SK-N-SH (cell line): ENCODE measurements at regions not wholly inside any gene's neighbourhood (a gene's known extent, or its start where the extent isn't known, plus 50 kb on each side); places are given as distances from the start of the nearest gene placed in this dataset.

Source experiments
- CTCF ChIA-PET: fragments of 300-600, 350-600 bp; formaldehyde crosslinking; extraction: SDS; loops from one replicate; lab custom pipeline; 2021; lab: Yijun Ruan, JAX
- POLR2A ChIA-PET: fragments of 350-600 bp; sonication (Branson Sonifier 250); formaldehyde crosslinking; extraction: SDS; loops from one replicate; lab custom pipeline; 2020; ENCODE audit warnings: antibody characterized with exemption, inconsistent platforms; lab: Yijun Ruan, JAX
- DNase-seq: peaks from one replicate; pipeline ENCODE4 v3.0.0; 2012
- H2AFZ ChIP-seq: fragments of 200-600 bp; sonication (generic); 2 replicates; pipeline ENCODE4 v1.8.1; 2016; ENCODE audit warnings: antibody characterized with exemption, mild to moderate bottlenecking, low read depth
- H3F3A ChIP-seq: fragments of 200-600 bp; sonication (generic); replicated peaks from 2 replicates; pipeline ENCODE3; 2016; ENCODE audit warnings: antibody characterized with exemption, mild to moderate bottlenecking; ENCODE audit not compliant: insufficient read depth
- H3K27ac ChIP-seq, 2 experiments: fragments of 200-500 bp in 1 of 2; fragments of 200-600 bp in 1 of 2; sonication (Bioruptor generic) in 1 of 2; sonication (generic), shearing (Covaris generic) in 1 of 2; 2 replicates each; pipeline versions ENCODE4 v1.5.1 to v1.6.1; 2014 to 2016; ENCODE audit warnings: low read depth in 2 of 2, inconsistent platforms in 1 of 2, low read length in 1 of 2, mild to moderate bottlenecking in 1 of 2, mixed read lengths in 1 of 2
- H3K27me3 ChIP-seq: fragments of 200-600 bp; sonication (generic), shearing (Covaris generic); 2 replicates; pipeline ENCODE4 v1.6.1; 2016; ENCODE audit warnings: mixed run types; ENCODE audit not compliant: insufficient read depth
- H3K36me3 ChIP-seq, 2 experiments: fragments of 200-500 bp in 1 of 2; fragments of 200-600 bp in 1 of 2; sonication (Bioruptor generic) in 1 of 2; sonication (generic) in 1 of 2; replicated peaks in 1 of 2; 2 replicates each; pipeline versions ENCODE3 to v1.5.1; 2014 to 2016; ENCODE audit warnings: low read length in 1 of 2, mild to moderate bottlenecking in 1 of 2; ENCODE audit not compliant: insufficient read depth in 2 of 2, control insufficient read depth in 1 of 2
- H3K4me1 ChIP-seq, 2 experiments: fragments of 200-500 bp in 1 of 2; fragments of 200-600 bp in 1 of 2; sonication (Bioruptor generic) in 1 of 2; sonication (generic), shearing (Covaris generic) in 1 of 2; 2 replicates each; pipeline versions ENCODE4 v1.5.1 to v1.6.1; 2014 to 2016; ENCODE audit warnings: low read depth in 1 of 2, low read length in 1 of 2, mixed run types in 1 of 2; ENCODE audit not compliant: insufficient read depth in 2 of 2, control insufficient read depth in 1 of 2
- H3K4me2 ChIP-seq: fragments of 200-600 bp; sonication (generic), shearing (Covaris generic); 2 replicates; pipeline ENCODE4 v1.6.1; 2017; ENCODE audit warnings: mixed run types
- H3K4me3 ChIP-seq, 2 experiments: fragments of 200-500 bp in 1 of 2; fragments of 200-600 bp in 1 of 2; sonication (Bioruptor generic) in 1 of 2; sonication (generic), shearing (Covaris generic) in 1 of 2; 2 replicates each; pipeline versions ENCODE4 v1.5.1 to v1.8.1; 2014 to 2016; ENCODE audit warnings: low read depth in 2 of 2, inconsistent platforms in 1 of 2, low read length in 1 of 2, mild to moderate bottlenecking in 1 of 2, mixed read lengths in 1 of 2, moderate library complexity in 1 of 2
- H3K79me2 ChIP-seq: fragments of 200-600 bp; sonication (generic); 2 replicates; pipeline ENCODE4 v1.8.1; 2017; ENCODE audit warnings: mild to moderate bottlenecking; ENCODE audit not compliant: insufficient read depth
- H3K9ac ChIP-seq: fragments of 200-600 bp; sonication (generic); 2 replicates; pipeline ENCODE4 v1.6.1; 2017; ENCODE audit warnings: mixed run types
- H3K9me2 ChIP-seq: fragments of 200-600 bp; sonication (generic); 2 replicates; pipeline ENCODE4 v1.6.1; 2017; ENCODE audit warnings: mixed run types
- H3K9me3 ChIP-seq: fragments of 200-600 bp; sonication (generic); 2 replicates; pipeline ENCODE4 v1.6.1; 2017; ENCODE audit warnings: mixed run types, mild to moderate bottlenecking, moderate library complexity
- H4K20me1 ChIP-seq: fragments of 200-600 bp; sonication (generic); 2 replicates; pipeline ENCODE4 v1.6.1; 2017; ENCODE audit warnings: mild to moderate bottlenecking, mixed run types; ENCODE audit not compliant: insufficient read depth
- CHD2 ChIP-seq: fragments of 150-350 bp; IDR thresholded peaks from 2 replicates; pipeline ENCODE4 v1.6.1; 2018; ENCODE audit warnings: low read length; ENCODE audit not compliant: partially characterized antibody
- CTCF ChIP-seq: fragments of 200-600 bp; sonication (generic); IDR thresholded peaks from 2 replicates; pipeline ENCODE4 v1.6.1; 2017; ENCODE audit warnings: antibody characterized with exemption, mild to moderate bottlenecking, moderate library complexity
- ELF1 ChIP-seq: IDR thresholded peaks from 2 replicates; pipeline ENCODE4 v1.4.0; 2012
- EZH2phosphoT487 ChIP-seq: fragments of 200-600 bp; sonication (generic); IDR thresholded peaks from 2 replicates; pipeline ENCODE4 v1.6.1; 2017; ENCODE audit warnings: low read depth, mixed run types, mild to moderate bottlenecking, antibody characterized with exemption, moderate library complexity, borderline replicate concordance
- FOSL2 ChIP-seq: IDR thresholded peaks from 2 replicates; pipeline ENCODE4 v1.4.0; 2012; ENCODE audit warnings: low read depth, mild to moderate bottlenecking, moderate library complexity, borderline replicate concordance
- GABPA ChIP-seq: IDR thresholded peaks from 2 replicates; pipeline ENCODE4 v1.4.0; 2012; ENCODE audit warnings: low read depth, mild to moderate bottlenecking
- IRF3 ChIP-seq: fragments of 150-350 bp; IDR thresholded peaks from 2 replicates; pipeline ENCODE4 v1.6.1; 2016; ENCODE audit warnings: mild to moderate bottlenecking, low read depth, low read length
- JUND ChIP-seq: IDR thresholded peaks from 2 replicates; pipeline ENCODE4 v1.4.0; 2012
- MEF2A ChIP-seq: IDR thresholded peaks from 2 replicates; pipeline ENCODE4 v1.4.0; 2012; ENCODE audit warnings: low read depth, borderline replicate concordance
- MXI1 ChIP-seq: IDR thresholded peaks from 2 replicates; pipeline ENCODE4 v1.6.1; 2012; ENCODE audit warnings: mild to moderate bottlenecking, low read depth, low read length, improper control_type of control experiment
- RAD21 ChIP-seq: IDR thresholded peaks from 2 replicates; pipeline ENCODE4 v1.6.1; 2012; ENCODE audit warnings: mild to moderate bottlenecking, low read length
- RXRA ChIP-seq: IDR thresholded peaks from 2 replicates; pipeline ENCODE4 v1.4.0; 2012; ENCODE audit warnings: low read depth, mild to moderate bottlenecking, borderline replicate concordance
- SIN3A ChIP-seq: IDR thresholded peaks from 2 replicates; pipeline ENCODE4 v1.6.1; 2012; ENCODE audit warnings: low read depth, mild to moderate bottlenecking, low read length, moderate library complexity, borderline replicate concordance
- SMC3 ChIP-seq: IDR thresholded peaks from 2 replicates; pipeline ENCODE4 v1.6.1; 2012; ENCODE audit warnings: low read depth, low read length, improper control_type of control experiment
- TAF1 ChIP-seq: IDR thresholded peaks from 2 replicates; pipeline ENCODE4 v1.6.1; 2012; ENCODE audit warnings: low read depth, mild to moderate bottlenecking, low read length, moderate library complexity, borderline replicate concordance
- TEAD4 ChIP-seq: IDR thresholded peaks from 2 replicates; pipeline ENCODE4 v1.4.0; 2012; ENCODE audit warnings: mild to moderate bottlenecking, borderline replicate concordance; ENCODE audit not compliant: insufficient read depth
- USF2 ChIP-seq: fragments of 150-350 bp; IDR thresholded peaks from 2 replicates; pipeline ENCODE4 v1.6.1; 2017; ENCODE audit warnings: antibody characterized with exemption, low read length, low read depth, borderline replicate concordance
- YY1 ChIP-seq: IDR thresholded peaks from 2 replicates; pipeline ENCODE4 v1.4.0; 2012; ENCODE audit warnings: low read depth, mild to moderate bottlenecking
- ZBTB33 ChIP-seq: IDR thresholded peaks from 2 replicates; pipeline ENCODE4 v1.4.0; 2012; ENCODE audit warnings: low read depth, borderline replicate concordance
- WGBS: methylation state at CpG from one replicate; pipeline ENCODE4 v1.1.6; 2017; ENCODE audit warnings: low lambda C conversion rate; 5-methylcytosine and 5-hydroxymethylcytosine counted together

GRCh38 chr13:109393045-109393444, 393.3 kb downstream of the IRS2 start (continued):
- TF ChIP-seq ZBTB33: no peak

GRCh38 chr13:109390391-109390790, 396.0 kb downstream of the IRS2 start:
- no peaks in the 10 kb centered on the region for H3K27me3 ChIP-seq
- H3K36me3 ChIP-seq: no peaks in the 10 kb centered on the region
- DNase-seq: no peak
- H3F3A ChIP-seq: no peaks in the 10 kb centered on the region
- no peak overlapping the region for H3K27ac ChIP-seq
- H3K4me1 ChIP-seq: peaks cover 0 to 16% of the 10 kb centered on the region in 2 experiments; a peak in 1 of 4 replicates
- no peak overlapping the region for H3K4me3 ChIP-seq
- WGBS: 96% methylated on average over 2 of the region's 2 CpGs
- H4K20me1 ChIP-seq: no peaks in the 10 kb centered on the region
- H3K9ac ChIP-seq: no peak overlapping the region
- no peak overlapping the region for H2AFZ ChIP-seq
- H3K9me3 ChIP-seq: no peaks in the 10 kb centered on the region
- no peak for TF ChIP-seq ELF1
- TF ChIP-seq SMC3: no peak
- no peak for TF ChIP-seq MEF2A
- ChIA-PET POLR2A (no interaction called here), CTCF (no interaction called here)
- no peaks in the 10 kb centered on the region for H3K9me2 ChIP-seq
- H3K79me2 ChIP-seq: no peaks in the 10 kb centered on the region
- H3K4me2 ChIP-seq: no peak overlapping the region

GRCh38 chr13:109389892-109390345, 396.5 kb downstream of the IRS2 start:
- no peak overlapping the region for H3K27ac ChIP-seq
- H3F3A ChIP-seq: no peaks in the 10 kb centered on the region
- H3K4me1 ChIP-seq: peaks cover 0 to 13% of the 10 kb centered on the region in 2 experiments; a peak in 1 of 4 replicates
- no peaks in the 10 kb centered on the region for H3K79me2 ChIP-seq
- H3K9me2 ChIP-seq: no peaks in the 10 kb centered on the region
- H2AFZ ChIP-seq: no peak overlapping the region
- H3K4me2 ChIP-seq: no peak overlapping the region
- ChIA-PET POLR2A (no interaction called here), CTCF (no interaction called here)
- no peaks in the 10 kb centered on the region for H3K27me3 ChIP-seq
- WGBS: 91% methylated on average over 8 of the region's 8 CpGs
- H3K4me3 ChIP-seq: no peak overlapping the region
- DNase-seq: no peak
- H3K36me3 ChIP-seq: no peaks in the 10 kb centered on the region
- no peak overlapping the region for H3K9ac ChIP-seq
- no peaks in the 10 kb centered on the region for H4K20me1 ChIP-seq
- no peaks in the 10 kb centered on the region for H3K9me3 ChIP-seq
- TF ChIP-seq MEF2A (no peak), GABPA (no peak), ELF1 (no peak), TAF1 (no peak), IRF3 (no peak), JUND (no peak), YY1 (no peak), FOSL2 (no peak), CTCF (no peak), RXRA (no peak), CHD2 (no peak), EZH2phosphoT487 (no peak), USF2 (no peak), TEAD4 (no peak), MXI1 (no peak), RAD21 (no peak), SIN3A (no peak)
